Transverse colon (tissue), 4 donors: ENCODE measurements at regions not wholly inside any gene's neighbourhood (a gene's known extent, or its start where the extent isn't known, plus 50 kb on each side); places are given as distances from the start of the nearest gene placed in this dataset.

Experiments
- DNase-seq: peaks from one replicate; pipeline ENCODE4 v3.0.0-alpha.2; 2019
- H3K27ac ChIP-seq, 4 donors: fragments of 200-600 bp; sonication (generic); 2 replicates each; pipeline ENCODE4 v1.5.1; 2016 to 2018; ENCODE audit warnings: inconsistent platforms in 4 of 4
- H3K27me3 ChIP-seq: fragments of 200-600 bp; sonication (generic); 2 replicates; pipeline ENCODE4 v1.5.1; 2017; ENCODE audit warnings: inconsistent platforms
- H3K36me3 ChIP-seq, 4 donors: fragments of 200-600 bp; sonication (generic); 2 replicates each; pipeline ENCODE4 v1.5.1; 2017 to 2019; ENCODE audit warnings: inconsistent platforms in 4 of 4
- H3K4me1 ChIP-seq, 4 donors: fragments of 200-600 bp; sonication (generic); 2 replicates each; pipeline ENCODE4 v1.5.1; 2017 to 2020; ENCODE audit warnings: inconsistent platforms in 4 of 4
- H3K4me3 ChIP-seq, 4 donors: fragments of 200-600 bp; sonication (generic); 1 replicate in 1 of 4; 2 replicates in 3 of 4; pipeline versions ENCODE4 v1.5.1 to v1.6.1; 2017 to 2019; ENCODE audit warnings: inconsistent platforms in 4 of 4
- H3K9me3 ChIP-seq, 2 donors: fragments of 200-600 bp; sonication (generic); 2 replicates each; pipeline ENCODE4 v1.5.1; 2017 to 2019; ENCODE audit warnings: inconsistent platforms in 2 of 2
- EP300 ChIP-seq: sonication (generic); formaldehyde crosslinking; IDR thresholded peaks from one replicate; pipeline ENCODE4 v1.6.1; 2017; ENCODE audit warnings: antibody characterized with exemption, low read depth
- POLR2A ChIP-seq: fragments of 450-650 bp; IDR thresholded peaks from one replicate; pipeline ENCODE4 v1.6.1; 2016; ENCODE audit warnings: antibody characterized with exemption, mild to moderate bottlenecking, moderate library complexity
- POLR2AphosphoS5 ChIP-seq, 3 donors: sonication (generic); formaldehyde crosslinking; IDR thresholded peaks; one replicate each; pipeline ENCODE4 v1.6.1; 2016; ENCODE audit warnings: antibody characterized with exemption in 3 of 3
- WGBS, 2 donors: methylation state at CpG; one replicate each; pipeline ENCODE4 v1.1.5; 2018; ENCODE audit warnings: low coverage in 1 of 2; 5-methylcytosine and 5-hydroxymethylcytosine counted together
- in situ Hi-C, 4 donors: fragments of 200-750 bp; cut with MboI; loops; one replicate each; pipeline versions ENCODE4 v1.15.0 to v1.15.1; 2017; ENCODE audit warnings: low sequenced_read_pairs in 3 of 4, low pct_ligation_motif_present in 1 of 4, low pct_unique_long_range_greater_than_20kb in 1 of 4
- intact Hi-C: fragments of 100-400 bp; cut with DNase I; formaldehyde crosslinking; loops from one replicate; pipeline ENCODE4 v1.15.1; 2023; ENCODE audit warnings: low total_unique reads
- TF ChIP-seq, protein P1 (sequence below), 5 experiments: fragments of 200-600 bp in 3 of 5; fragments of 450-650 bp in 2 of 5; sonication (generic) in 3 of 5; IDR thresholded peaks; 1 replicate in 2 of 5; 2 replicates in 3 of 5; pipeline ENCODE4 v1.5.1; 2016 to 2017; ENCODE audit warnings: antibody characterized with exemption in 5 of 5, inconsistent platforms in 3 of 5, mild to moderate bottlenecking in 2 of 5, moderate library complexity in 1 of 5

DNA sequence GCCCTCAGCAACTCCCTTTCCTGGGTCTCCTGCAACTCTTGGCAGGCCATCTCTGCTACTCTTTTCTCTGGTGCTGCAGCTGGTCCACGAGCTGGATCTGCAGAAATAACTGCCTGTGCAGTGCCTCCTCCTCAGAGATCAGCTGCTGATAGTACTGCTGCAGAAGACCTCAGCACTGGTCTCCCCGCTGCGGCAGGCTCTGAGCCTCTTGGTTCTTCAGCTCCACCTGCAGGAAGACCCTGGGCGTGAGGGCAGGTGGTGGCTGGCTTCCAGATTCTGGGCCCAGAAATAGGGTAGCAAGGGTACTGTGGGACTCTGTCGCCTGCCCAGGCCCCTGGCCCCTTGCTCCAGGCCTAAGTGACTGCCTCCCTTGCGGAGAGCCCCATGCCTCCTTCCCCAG, 79.7 kb upstream of the C2CD4B start:
- WGBS, 2 donors = 71% methylated on average over 5 of the region's 6 CpGs; no CpG with 5 or more reads in 1 of the 2 donors
- TF ChIP-seq, protein P1, sequence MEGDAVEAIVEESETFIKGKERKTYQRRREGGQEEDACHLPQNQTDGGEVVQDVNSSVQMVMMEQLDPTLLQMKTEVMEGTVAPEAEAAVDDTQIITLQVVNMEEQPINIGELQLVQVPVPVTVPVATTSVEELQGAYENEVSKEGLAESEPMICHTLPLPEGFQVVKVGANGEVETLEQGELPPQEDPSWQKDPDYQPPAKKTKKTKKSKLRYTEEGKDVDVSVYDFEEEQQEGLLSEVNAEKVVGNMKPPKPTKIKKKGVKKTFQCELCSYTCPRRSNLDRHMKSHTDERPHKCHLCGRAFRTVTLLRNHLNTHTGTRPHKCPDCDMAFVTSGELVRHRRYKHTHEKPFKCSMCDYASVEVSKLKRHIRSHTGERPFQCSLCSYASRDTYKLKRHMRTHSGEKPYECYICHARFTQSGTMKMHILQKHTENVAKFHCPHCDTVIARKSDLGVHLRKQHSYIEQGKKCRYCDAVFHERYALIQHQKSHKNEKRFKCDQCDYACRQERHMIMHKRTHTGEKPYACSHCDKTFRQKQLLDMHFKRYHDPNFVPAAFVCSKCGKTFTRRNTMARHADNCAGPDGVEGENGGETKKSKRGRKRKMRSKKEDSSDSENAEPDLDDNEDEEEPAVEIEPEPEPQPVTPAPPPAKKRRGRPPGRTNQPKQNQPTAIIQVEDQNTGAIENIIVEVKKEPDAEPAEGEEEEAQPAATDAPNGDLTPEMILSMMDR (IDR thresholded peaks at IDR 0.05) = no peak
- TF ChIP-seq EP300 (no peak), POLR2A (no peak), POLR2AphosphoS5 (IDR thresholded peaks at IDR 0.05) (no peak)
- H3K27ac ChIP-seq = no peak overlapping the region
- in situ Hi-C loops (no loop called here), intact Hi-C loops (no loop called here)
- no peaks in the 10 kb centered on the region for H3K27me3 ChIP-seq
- no peaks in the 10 kb centered on the region for H3K4me1 ChIP-seq
- H3K36me3 ChIP-seq = no peaks in the 10 kb centered on the region
- DNase-seq = no peak
- H3K4me3 ChIP-seq = no peak overlapping the region
- H3K9me3 ChIP-seq = no peaks in the 10 kb centered on the region

DNA sequence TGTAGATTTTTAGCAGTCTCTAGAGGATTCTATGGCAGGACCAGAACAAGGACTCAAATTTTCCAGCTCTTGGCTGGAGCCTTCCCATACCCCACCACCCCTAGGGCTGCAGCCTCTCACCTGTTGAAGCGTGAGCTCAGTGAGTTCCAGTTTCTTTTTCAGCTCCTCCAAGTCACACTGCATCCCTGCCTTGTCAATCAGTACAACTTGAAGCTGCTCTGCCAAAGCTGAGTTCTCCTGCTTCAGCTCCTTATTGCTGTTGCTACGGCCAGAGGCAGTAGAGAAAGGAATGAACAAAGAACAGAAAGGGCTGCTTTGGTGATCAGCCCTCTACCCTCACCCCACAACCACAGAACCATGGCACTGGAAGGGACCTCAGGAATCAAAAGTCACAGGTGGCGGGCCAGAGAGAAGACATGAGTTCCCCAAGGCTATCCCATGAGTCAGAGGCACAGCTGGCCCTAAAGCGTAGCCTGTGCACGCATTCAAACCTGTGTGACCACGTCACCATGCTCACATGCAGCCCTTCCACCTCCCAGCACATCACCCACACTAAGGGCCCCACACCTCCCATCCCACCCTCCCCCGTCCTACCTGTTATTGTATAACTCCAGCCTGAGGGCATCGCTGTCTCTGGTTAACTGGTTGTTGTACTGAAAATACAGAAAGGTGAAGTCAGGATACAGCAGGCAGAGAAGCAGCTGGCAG, 83.3 kb upstream of the C2CD4B start:
- 88 to 91% methylated on average over 4 to 8 of the region's 8 CpGs for WGBS, 2 donors
- H3K36me3 ChIP-seq = no peaks in the 10 kb centered on the region
- no peaks in the 10 kb centered on the region for H3K4me1 ChIP-seq
- DNase-seq = no peak
- in situ Hi-C loops (no loop called here), intact Hi-C loops (no loop called here)
- no peaks in the 10 kb centered on the region for H3K27me3 ChIP-seq
- no peak overlapping the region for H3K4me3 ChIP-seq
- H3K9me3 ChIP-seq = no peaks in the 10 kb centered on the region
- TF ChIP-seq, protein P1 (IDR thresholded peaks at IDR 0.05) = no peak
- TF ChIP-seq EP300 (no peak), POLR2AphosphoS5 (IDR thresholded peaks at IDR 0.05) (no peak), POLR2A (no peak)
- no peak overlapping the region for H3K27ac ChIP-seq

DNA sequence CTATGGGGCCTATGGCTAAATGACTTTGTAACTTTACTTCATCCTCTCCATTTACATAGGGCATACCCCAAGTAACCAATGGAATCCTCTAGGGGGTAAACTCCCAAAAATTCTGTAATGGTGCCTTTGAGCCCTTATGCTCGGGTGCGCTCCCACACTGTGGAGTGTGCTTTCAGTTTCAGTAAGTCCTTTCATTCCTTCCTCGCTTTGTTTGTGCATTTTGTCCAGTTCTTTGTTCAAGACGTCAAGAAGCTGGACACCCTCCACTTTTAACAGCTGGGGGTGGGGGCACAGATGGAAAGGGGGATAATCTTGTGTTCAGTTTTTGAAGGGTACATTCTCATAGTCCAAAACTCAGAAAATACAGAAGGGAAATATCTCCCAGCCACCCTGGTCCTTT, 84.4 kb upstream of the C2CD4B start:
- no peaks in the 10 kb centered on the region for H3K27me3 ChIP-seq
- 67 to 74% methylated on average over 3 to 4 of the region's 4 CpGs for WGBS, 2 donors
- intact Hi-C loops (no loop called here), in situ Hi-C loops (no loop called here)
- no peaks in the 10 kb centered on the region for H3K36me3 ChIP-seq
- TF ChIP-seq EP300 (no peak), POLR2A (no peak), POLR2AphosphoS5 (IDR thresholded peaks at IDR 0.05) (no peak)
- TF ChIP-seq, protein P1 (IDR thresholded peaks at IDR 0.05) = no peak
- H3K27ac ChIP-seq = no peak overlapping the region
- H3K9me3 ChIP-seq = no peaks in the 10 kb centered on the region
- no peaks in the 10 kb centered on the region for H3K4me1 ChIP-seq
- DNase-seq = no peak
- H3K4me3 ChIP-seq = no peak overlapping the region

DNA sequence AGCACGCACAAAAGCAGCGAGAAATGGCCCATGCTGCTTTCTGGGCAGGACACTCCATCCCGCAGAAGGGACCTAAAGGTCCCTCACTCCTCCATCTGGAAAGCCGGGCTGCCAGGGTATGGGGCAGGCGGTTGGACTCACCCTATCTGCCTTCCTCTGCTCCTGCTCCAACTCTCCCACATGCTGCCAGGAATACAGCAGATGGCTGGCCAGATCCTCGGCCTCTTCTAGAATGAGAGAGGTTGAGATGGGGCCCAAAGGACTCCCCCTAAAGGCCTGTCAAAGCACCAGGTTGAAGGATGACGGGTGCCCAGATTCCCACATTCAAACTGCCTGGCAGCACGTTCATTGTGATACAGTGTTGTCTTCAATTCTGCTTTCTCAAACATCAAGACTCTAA, 85.1 kb upstream of the C2CD4B start:
- intact Hi-C loops = no loop called here
- H3K4me1 ChIP-seq = no peaks in the 10 kb centered on the region
- H3K27me3 ChIP-seq = no peaks in the 10 kb centered on the region

More for the DNA sequence above, 85.1 kb upstream of the C2CD4B start:
- no peak overlapping the region for H3K4me3 ChIP-seq
- no peak for DNase-seq
- TF ChIP-seq EP300 (no peak), POLR2A (no peak), POLR2AphosphoS5 (IDR thresholded peaks at IDR 0.05) (no peak)
- TF ChIP-seq, protein P1 (IDR thresholded peaks at IDR 0.05) = no peak
- no peak overlapping the region for H3K27ac ChIP-seq
- H3K9me3 ChIP-seq = no peaks in the 10 kb centered on the region
- 88% methylated on average over 8 of the region's 8 CpGs; no CpG with 5 or more reads in 1 of the 2 donors for WGBS, 2 donors
- in situ Hi-C loops = no loop called here
- no peaks in the 10 kb centered on the region for H3K36me3 ChIP-seq
